ENCODE measurements at regions not wholly inside any gene's neighbourhood (a gene's known extent, or its start where the extent isn't known, plus 50 kb on each side); places are given as distances from the start of the nearest gene placed in this dataset.

GRCh38 chr3:194040516-194041273 is 95.3 kb upstream of the HES1 start:
- POLR2A ChIA-PET: interaction anchor here (0.7 kb wide), 1 partner anchor 94 kb away, joined by 6 read pairs; no protein-coding TSS in a partner anchor
- CTCF ChIA-PET: interaction anchor here (0.5 kb wide), 1 partner anchor 12 kb away, joined by 3 read pairs; no protein-coding TSS in a partner anchor
- Histone ChIP-seq H3K9me3 (ENCODE audit: control insufficient read depth, insufficient read depth, low read depth, low read length) (no peaks in the 10 kb centered on the region), H3K4me3 (ENCODE audit: low read depth, low read length) (no peak overlapping the region), H3K4me1 (ENCODE audit: control insufficient read depth, insufficient read depth, low read length) (no peaks in the 10 kb centered on the region), H3K36me3 (ENCODE audit: control insufficient read depth in 2 of 2, insufficient read depth in 1 of 2, low read length in 2 of 2) (no peaks in the 10 kb centered on the region), H3K27ac (ENCODE audit: extremely low read depth, low read depth, low read length) (no peak overlapping the region)
- no peak for TF ChIP-seq ZNF48 (tag by site-specific recombination; IDR thresholded peaks at IDR 0.05)
- TF ChIP-seq ZBTB17 (tag by site-specific recombination; IDR thresholded peaks at IDR 0.05): no peak
- no peak for TF ChIP-seq ZNF221 (tag by site-specific recombination; IDR thresholded peaks at IDR 0.05; ENCODE audit: borderline replicate concordance)
- no peak for TF ChIP-seq MEIS1 (CRISPR knock-in tag; IDR thresholded peaks at IDR 0.05; ENCODE audit: borderline replicate concordance)
- no peak for TF ChIP-seq GFI1B (tag by site-specific recombination; IDR thresholded peaks at IDR 0.05)
- no peak for TF ChIP-seq ZNF394 (tag by site-specific recombination; IDR thresholded peaks at IDR 0.05; ENCODE audit: borderline replicate concordance)
- no peak for TF ChIP-seq ZNF600 (tag by site-specific recombination; IDR thresholded peaks at IDR 0.05)
- TF ChIP-seq ZNF26 (tag by site-specific recombination; IDR thresholded peaks at IDR 0.05): no peak
- no peak for TF ChIP-seq ZFP37 (tag by site-specific recombination; IDR thresholded peaks at IDR 0.05)
- no peak for TF ChIP-seq ZNF239 (tag by site-specific recombination; IDR thresholded peaks at IDR 0.05)
- TF ChIP-seq HOXA7 (CRISPR knock-in tag; IDR thresholded peaks at IDR 0.05; ENCODE audit: borderline replicate concordance): no peak
- no peak for TF ChIP-seq ZNF140 (tag by site-specific recombination; IDR thresholded peaks at IDR 0.05)
- TF ChIP-seq ZNF214 (tag by site-specific recombination; IDR thresholded peaks at IDR 0.05; ENCODE audit: borderline replicate concordance): no peak

GRCh38 chr3:194042927-194043326 is 93.0 kb upstream of the HES1 start:
- no peak overlapping the region for H3K27ac ChIP-seq (ENCODE audit: extremely low read depth, low read depth, low read length)
- ChIA-PET POLR2A (no interaction called here), CTCF (interaction anchor here (0.5 to 1.1 kb wide), 2 partner anchors 28 to 257 kb away, joined by 3 read pairs; no protein-coding TSS in a partner anchor)
- no peaks in the 10 kb centered on the region for H3K36me3 ChIP-seq (ENCODE audit: control insufficient read depth in 2 of 2, insufficient read depth in 1 of 2, low read length in 2 of 2)
- H3K4me1 ChIP-seq (ENCODE audit: control insufficient read depth, insufficient read depth, low read length): no peaks in the 10 kb centered on the region
- no peak overlapping the region for H3K4me3 ChIP-seq (ENCODE audit: low read depth, low read length)
- no peaks in the 10 kb centered on the region for H3K9me3 ChIP-seq (ENCODE audit: control insufficient read depth, insufficient read depth, low read depth, low read length)
- TF ChIP-seq ZNF302 (tag by site-specific recombination; IDR thresholded peaks at IDR 0.05; ENCODE audit: low read depth) (no peak), GLI4 (tag by site-specific recombination; IDR thresholded peaks at IDR 0.05) (no peak), ZNF830 (tag by site-specific recombination; IDR thresholded peaks at IDR 0.05; ENCODE audit: low read depth) (no peak), MYNN (tag by site-specific recombination; IDR thresholded peaks at IDR 0.05; ENCODE audit: borderline replicate concordance) (no peak), ZNF621 (tag by site-specific recombination; IDR thresholded peaks at IDR 0.05) (no peak), PRDM6 (tag by site-specific recombination; IDR thresholded peaks at IDR 0.05) (no peak), HOXC10 (CRISPR knock-in tag; IDR thresholded peaks at IDR 0.05) (no peak), ZBTB1 (tag by site-specific recombination; IDR thresholded peaks at IDR 0.05) (no peak), ZNF768 (tag by site-specific recombination; IDR thresholded peaks at IDR 0.05) (no peak), PBX3 (CRISPR knock-in tag; IDR thresholded peaks at IDR 0.05) (no peak), ZBTB26 (tag by site-specific recombination; optimal IDR thresholded peaks at IDR 0.05) (no peak), INSM2 (tag by site-specific recombination; IDR thresholded peaks at IDR 0.05) (no peak), KLF16 (tag by site-specific recombination; IDR thresholded peaks at IDR 0.05) (no peak), RBAK (tag by site-specific recombination; IDR thresholded peaks at IDR 0.05) (no peak), ZEB2 (tag by site-specific recombination; IDR thresholded peaks at IDR 0.05) (no peak), KLF1 (tag by site-specific recombination; IDR thresholded peaks at IDR 0.05) (no peak), ZNF514 (tag by site-specific recombination; IDR thresholded peaks at IDR 0.05) (no peak)

Measured in HEK293 (cell line).